ENCODE measurements at regions not wholly inside any gene's neighbourhood (a gene's known extent, or its start where the extent isn't known, plus 50 kb on each side); places are given as distances from the start of the nearest gene placed in this dataset.
A peak's percentile ranks its signal among the peaks of the same experiment; 100 is the strongest.

DNA sequence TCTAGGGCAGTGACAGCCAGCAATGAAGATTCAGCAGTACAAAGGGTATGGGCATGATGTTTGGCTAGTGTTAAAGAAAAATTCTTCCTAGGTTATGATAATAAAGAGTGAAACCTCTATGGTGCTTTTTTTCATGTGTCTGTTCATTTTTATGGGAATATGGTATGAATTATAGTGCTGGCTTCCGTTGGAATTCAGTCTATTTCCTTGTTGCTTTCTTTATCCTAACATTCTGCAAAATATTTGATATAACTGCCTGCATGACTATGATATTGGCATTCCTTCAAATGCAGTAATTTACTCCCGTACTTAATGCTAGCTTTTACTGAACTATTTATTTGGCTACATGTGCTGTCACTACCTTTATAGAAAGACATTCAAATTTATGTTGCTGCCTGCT lies 57.6 kb upstream of the ATP11B start:
- Histone ChIP-seq H3K79me2 (ENCODE audit: control insufficient read depth, insufficient read depth, low read length) (no peaks in the 10 kb centered on the region), H3K9me1 (replicated peaks; ENCODE audit: control insufficient read depth, extremely low read depth, insufficient read depth, low read length) (no peaks in the 10 kb centered on the region), H3K4me3 (replicated peaks in 1 of 3; ENCODE audit: insufficient read depth in 1 of 3, low read depth in 1 of 3, low read length in 3 of 3) (no peak overlapping the region), H3K36me3 (ENCODE audit: control insufficient read depth in 2 of 2, extremely low read depth in 1 of 2, insufficient read depth in 2 of 2, low read length in 2 of 2) (no peaks in the 10 kb centered on the region), H3K4me1 (ENCODE audit: control insufficient read depth, extremely low read depth, insufficient read depth, low read length) (peaks cover 11% of the 10 kb centered on the region), H3K9ac (replicated peaks; ENCODE audit: extremely low read depth, insufficient read depth, low read length) (peak overlapping the region; percentile 47), H3K27ac (ENCODE audit: insufficient read depth, low read depth, low read length) (peak overlapping the region; percentile 52), H2AFZ (ENCODE audit: low read depth, low read length) (peak overlapping the region; percentile 34), H3K27me3 (ENCODE audit: control insufficient read depth in 2 of 2, insufficient read depth in 2 of 2, low read length in 2 of 2) (no peaks in the 10 kb centered on the region), H3K9me3 (replicated peaks; ENCODE audit: control insufficient read depth, insufficient read depth, low read length) (no peaks in the 10 kb centered on the region), H4K20me1 (replicated peaks; ENCODE audit: control insufficient read depth, extremely low read depth, insufficient read depth, low read length) (no peaks in the 10 kb centered on the region), H3K4me2 (ENCODE audit: insufficient read depth, low read length) (peak overlapping the region; percentile 64)
- no TSS peak for BruUV-seq (replicated peaks)
- TF ChIP-seq JUN (IDR thresholded peaks at IDR 0.05; ENCODE audit: borderline replicate concordance, insufficient read depth, insufficient read length, low read depth) (peak; percentile 18), POLR2A (IDR thresholded peaks at IDR 0.05; ENCODE audit: low read depth, low read length) (no peak)
- CTCF ChIA-PET: interaction anchor here (0.9 to 1.7 kb wide), 3 partner anchors 20 to 53 kb away, joined by 3 to 9 read pairs (median 3); no protein-coding TSS in a partner anchor
- POLR2A ChIA-PET: no interaction called here
- DNase-seq (ENCODE audit: low read depth, low spot score) (peak; percentile 79), FAIRE-seq (peak; percentile 81)
- intact Hi-C loops (cut with micrococcal nuclease): loop anchor here (1.0 kb wide), 3 partner anchors 20 to 59 kb away; no protein-coding TSS in a partner anchor
- dilution Hi-C loops (cut with MboI; ENCODE audit: extremely low pct_ligation_motif_present, low sequenced_read_pairs): no loop called here

DNA sequence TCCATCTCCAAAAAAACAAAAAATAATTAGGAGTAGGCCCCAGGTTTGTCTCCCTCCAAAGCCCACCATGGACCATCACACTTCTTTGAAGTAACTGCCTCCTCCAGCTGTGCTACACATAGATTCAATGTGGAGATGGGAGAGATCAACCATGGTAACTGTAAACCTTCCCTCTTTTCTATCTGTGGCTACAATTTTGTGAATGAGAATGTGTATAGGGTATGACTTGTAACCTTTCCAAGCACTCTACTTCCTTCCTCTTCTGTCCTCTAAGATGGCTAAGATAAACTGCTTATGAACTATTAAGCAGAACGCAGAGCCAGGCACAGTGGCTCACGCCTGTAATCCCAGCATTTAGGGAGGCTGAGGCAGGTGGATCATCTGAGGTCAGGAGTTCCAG lies 55.5 kb upstream of the ATP11B start:
- no peak overlapping the region for H3K27ac ChIP-seq (ENCODE audit: insufficient read depth, low read depth, low read length)
- POLR2A ChIA-PET: no interaction called here
- no peak overlapping the region for H3K9ac ChIP-seq (replicated peaks; ENCODE audit: extremely low read depth, insufficient read depth, low read length)
- no peak overlapping the region for H3K4me2 ChIP-seq (ENCODE audit: insufficient read depth, low read length)
- H3K79me2 ChIP-seq (ENCODE audit: control insufficient read depth, insufficient read depth, low read length): no peaks in the 10 kb centered on the region
- peaks cover 11% of the 10 kb centered on the region for H3K4me1 ChIP-seq (ENCODE audit: control insufficient read depth, extremely low read depth, insufficient read depth, low read length)
- no TSS peak for BruUV-seq (replicated peaks)
- no peak for TF ChIP-seq MYC (IDR thresholded peaks at IDR 0.05; ENCODE audit: low read depth, low read length)
- no peak for TF ChIP-seq FOS (IDR thresholded peaks at IDR 0.05; ENCODE audit: borderline replicate concordance, insufficient read depth, low read length)
- no peak for TF ChIP-seq GATA2 (IDR thresholded peaks at IDR 0.05; ENCODE audit: insufficient read depth, insufficient read length, low read depth, low read length)
- TF ChIP-seq MAX (IDR thresholded peaks at IDR 0.05; ENCODE audit: insufficient read depth, insufficient read length): no peak
- TF ChIP-seq EZH2 (IDR thresholded peaks at IDR 0.05; ENCODE audit: borderline replicate concordance, low read depth, low read length, severe bottlenecking): no peak
- no peak for TF ChIP-seq POLR2A (IDR thresholded peaks at IDR 0.05; ENCODE audit: low read depth, low read length)
- no peak for TF ChIP-seq CTCF (IDR thresholded peaks at IDR 0.05; ENCODE audit: extremely low read depth in 1 of 2, insufficient read depth in 1 of 2, low read depth in 1 of 2, low read length in 2 of 2)
- TF ChIP-seq JUN (IDR thresholded peaks at IDR 0.05; ENCODE audit: borderline replicate concordance, insufficient read depth, insufficient read length, low read depth): no peak
- TF ChIP-seq POLR2AphosphoS5 (IDR thresholded peaks at IDR 0.05; ENCODE audit: insufficient read depth, low read depth, low read length): no peak
- no peak for FAIRE-seq
- H3K4me3 ChIP-seq (replicated peaks in 1 of 3; ENCODE audit: insufficient read depth in 1 of 3, low read depth in 1 of 3, low read length in 3 of 3): no peak overlapping the region
- CTCF ChIA-PET: no interaction called here
- no peak for DNase-seq (ENCODE audit: low read depth, low spot score)
- dilution Hi-C loops (cut with MboI; ENCODE audit: extremely low pct_ligation_motif_present, low sequenced_read_pairs) (no loop called here), intact Hi-C loops (cut with micrococcal nuclease) (no loop called here)
- no peak overlapping the region for H2AFZ ChIP-seq (ENCODE audit: low read depth, low read length)
- no peaks in the 10 kb centered on the region for H3K27me3 ChIP-seq (ENCODE audit: control insufficient read depth in 2 of 2, insufficient read depth in 2 of 2, low read length in 2 of 2)
- H3K9me1 ChIP-seq (replicated peaks; ENCODE audit: control insufficient read depth, extremely low read depth, insufficient read depth, low read length): no peaks in the 10 kb centered on the region
- H3K9me3 ChIP-seq (replicated peaks; ENCODE audit: control insufficient read depth, insufficient read depth, low read length): no peaks in the 10 kb centered on the region
- H3K36me3 ChIP-seq (ENCODE audit: control insufficient read depth in 2 of 2, extremely low read depth in 1 of 2, insufficient read depth in 2 of 2, low read length in 2 of 2): no peaks in the 10 kb centered on the region
- no peaks in the 10 kb centered on the region for H4K20me1 ChIP-seq (replicated peaks; ENCODE audit: control insufficient read depth, extremely low read depth, insufficient read depth, low read length)
